ENCODE measurements at regions not wholly inside any gene's neighbourhood (a gene's known extent, or its start where the extent isn't known, plus 50 kb on each side); places are given as distances from the start of the nearest gene placed in this dataset.

DNA sequence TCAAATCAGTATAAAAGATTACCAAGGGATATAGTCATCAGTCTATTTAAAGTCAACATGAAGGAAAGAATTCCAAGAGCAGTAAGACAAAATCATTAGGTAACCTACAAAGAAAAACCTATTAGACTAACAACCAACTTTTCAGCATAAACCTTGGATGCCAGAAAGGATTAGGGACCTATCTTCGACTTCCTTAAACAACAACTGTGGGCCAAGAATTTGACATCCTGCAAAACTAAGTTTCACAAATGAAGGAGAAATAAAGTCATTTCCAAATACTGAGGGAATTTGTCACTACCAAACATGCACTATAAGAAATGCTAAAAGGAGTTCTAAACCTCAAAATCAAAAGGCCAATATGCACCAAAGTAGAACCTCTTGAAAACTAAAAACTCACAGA lies 147.9 kb upstream of the TFPI start:
- no peaks in the 10 kb centered on the region for H3K27me3 ChIP-seq (ENCODE audit: low read depth)
- no peaks in the 10 kb centered on the region for H3K9me3 ChIP-seq
- no peaks in the 10 kb centered on the region for H3K4me1 ChIP-seq
- no peak overlapping the region for H3K4me3 ChIP-seq
- H3K36me3 ChIP-seq: no peaks in the 10 kb centered on the region
- intact Hi-C loops (cut with DNase I): no loop called here
- ATAC-seq (no peak), DNase-seq (no peak)
- H3K27ac ChIP-seq: no peak overlapping the region
- TF ChIP-seq, protein P1, sequence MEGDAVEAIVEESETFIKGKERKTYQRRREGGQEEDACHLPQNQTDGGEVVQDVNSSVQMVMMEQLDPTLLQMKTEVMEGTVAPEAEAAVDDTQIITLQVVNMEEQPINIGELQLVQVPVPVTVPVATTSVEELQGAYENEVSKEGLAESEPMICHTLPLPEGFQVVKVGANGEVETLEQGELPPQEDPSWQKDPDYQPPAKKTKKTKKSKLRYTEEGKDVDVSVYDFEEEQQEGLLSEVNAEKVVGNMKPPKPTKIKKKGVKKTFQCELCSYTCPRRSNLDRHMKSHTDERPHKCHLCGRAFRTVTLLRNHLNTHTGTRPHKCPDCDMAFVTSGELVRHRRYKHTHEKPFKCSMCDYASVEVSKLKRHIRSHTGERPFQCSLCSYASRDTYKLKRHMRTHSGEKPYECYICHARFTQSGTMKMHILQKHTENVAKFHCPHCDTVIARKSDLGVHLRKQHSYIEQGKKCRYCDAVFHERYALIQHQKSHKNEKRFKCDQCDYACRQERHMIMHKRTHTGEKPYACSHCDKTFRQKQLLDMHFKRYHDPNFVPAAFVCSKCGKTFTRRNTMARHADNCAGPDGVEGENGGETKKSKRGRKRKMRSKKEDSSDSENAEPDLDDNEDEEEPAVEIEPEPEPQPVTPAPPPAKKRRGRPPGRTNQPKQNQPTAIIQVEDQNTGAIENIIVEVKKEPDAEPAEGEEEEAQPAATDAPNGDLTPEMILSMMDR (IDR thresholded peaks at IDR 0.05): no peak

DNA sequence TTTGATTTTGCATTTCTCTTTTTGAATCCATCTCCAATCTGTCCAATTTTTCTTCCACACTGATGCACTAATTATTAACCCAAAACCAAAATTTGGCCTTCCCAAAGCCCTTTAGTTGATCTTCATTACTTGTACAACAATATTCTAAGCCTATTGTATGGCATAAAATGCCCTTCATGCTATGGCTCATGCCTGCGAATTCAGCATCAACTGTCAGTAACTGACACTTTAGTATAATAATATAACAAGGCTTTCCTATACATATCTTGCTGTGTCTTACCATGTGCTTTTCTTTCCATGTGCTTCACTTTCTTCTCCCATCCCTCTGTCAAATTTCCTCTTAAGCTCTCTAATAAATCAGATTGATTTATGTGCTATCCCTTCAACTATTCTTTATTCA lies 154.0 kb upstream of the TFPI start:
- Histone ChIP-seq H3K27me3 (ENCODE audit: low read depth) (no peaks in the 10 kb centered on the region), H3K4me3 (no peak overlapping the region), H3K4me1 (no peaks in the 10 kb centered on the region), H3K36me3 (no peaks in the 10 kb centered on the region), H3K27ac (no peak overlapping the region), H3K9me3 (no peaks in the 10 kb centered on the region)
- TF ChIP-seq, protein P1 (IDR thresholded peaks at IDR 0.05): no peak
- DNase-seq (no peak), ATAC-seq (no peak)
- intact Hi-C loops (cut with DNase I): no loop called here

- intact Hi-C loops (cut with DNase I): no loop called here
These were observed 154.8 kb upstream of the TFPI start for GRCh38 chr2:187709065-187709464.

GRCh38 chr2:187710791-187711521 lies 156.7 kb upstream of the TFPI start:
- no peaks in the 10 kb centered on the region for H3K9me3 ChIP-seq
- ATAC-seq: no peak
- H3K27me3 ChIP-seq (ENCODE audit: low read depth): no peaks in the 10 kb centered on the region
- no peaks in the 10 kb centered on the region for H3K4me1 ChIP-seq
- TF ChIP-seq, protein P1 (IDR thresholded peaks at IDR 0.05): no peak
- DNase-seq: no peak
- H3K36me3 ChIP-seq: no peaks in the 10 kb centered on the region
- intact Hi-C loops (cut with DNase I): no loop called here
- H3K27ac ChIP-seq: no peak overlapping the region
- H3K4me3 ChIP-seq: no peak overlapping the region

More at GRCh38 chr2:187709065-187709464, 154.8 kb upstream of the TFPI start:
- Histone ChIP-seq H3K9me3 (no peaks in the 10 kb centered on the region), H3K27ac (no peak overlapping the region), H3K4me3 (no peak overlapping the region), H3K36me3 (no peaks in the 10 kb centered on the region), H3K4me1 (no peaks in the 10 kb centered on the region), H3K27me3 (ENCODE audit: low read depth) (no peaks in the 10 kb centered on the region)
- DNase-seq (no peak), ATAC-seq (no peak)
- TF ChIP-seq, protein P1 (IDR thresholded peaks at IDR 0.05): no peak

- Histone ChIP-seq H3K4me3 (no peak overlapping the region), H3K9me3 (no peaks in the 10 kb centered on the region), H3K27ac (no peak overlapping the region), H3K36me3 (no peaks in the 10 kb centered on the region), H3K27me3 (ENCODE audit: low read depth) (no peaks in the 10 kb centered on the region), H3K4me1 (no peaks in the 10 kb centered on the region)
- ATAC-seq: no peak
- TF ChIP-seq, protein P1 (IDR thresholded peaks at IDR 0.05): no peak
- no peak for DNase-seq
- intact Hi-C loops (cut with DNase I): no loop called here
These were observed 161.4 kb upstream of the TFPI start for GRCh38 chr2:187715590-187715989.
